ENCODE measurements at regions not wholly inside any gene's neighbourhood (a gene's known extent, or its start where the extent isn't known, plus 50 kb on each side); places are given as distances from the start of the nearest gene placed in this dataset.

DNA sequence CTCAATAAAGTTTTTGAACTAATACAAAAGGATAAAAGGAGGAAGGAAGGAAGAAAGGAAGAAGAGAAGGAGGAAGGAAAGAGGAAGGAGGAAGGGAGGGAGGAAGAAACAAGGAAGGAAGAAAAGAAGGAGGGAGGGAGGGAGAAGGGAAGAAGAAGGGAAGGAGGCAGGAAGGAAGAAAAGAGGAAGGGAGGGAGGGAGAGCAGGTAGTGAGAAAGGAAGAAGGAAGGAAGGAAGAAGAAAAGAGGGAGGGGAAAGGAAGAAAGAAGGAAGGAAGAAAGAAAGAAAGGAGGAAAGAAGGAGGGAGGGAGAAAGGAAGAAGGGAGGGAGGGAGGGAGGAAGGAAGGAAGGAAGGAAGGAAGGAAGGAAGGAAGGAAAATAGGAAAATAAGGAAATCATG, 263.8 kb upstream of the C16orf82 start:
- POLR2A ChIA-PET (ENCODE audit: low non-redundant PET): no interaction called here
- no TSS peak for BruUV-seq (replicated peaks)

DNA sequence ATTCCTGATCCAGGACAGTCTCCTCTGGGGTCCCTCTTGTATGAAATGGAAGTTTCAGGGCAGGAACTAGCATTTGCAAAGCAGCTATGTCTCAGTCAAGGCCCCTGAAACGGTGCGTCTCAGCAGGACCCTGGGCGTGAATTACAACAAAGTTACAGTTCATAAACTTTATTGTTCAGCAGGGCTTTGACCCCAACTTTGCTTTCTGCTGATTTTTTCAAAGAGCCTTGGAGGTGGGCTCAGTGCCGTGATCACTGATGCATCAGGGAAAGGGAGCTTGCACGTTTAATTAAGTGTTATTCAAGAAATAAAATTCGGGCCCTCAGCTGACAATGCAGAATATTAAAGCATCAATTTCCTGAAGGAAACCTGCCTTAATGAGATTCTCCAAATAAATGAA, 260.1 kb upstream of the C16orf82 start:
- H3K27ac ChIP-seq (ENCODE audit: low read depth, low read length, poor library complexity, severe bottlenecking): no peak overlapping the region
- intact Hi-C loops (cut with micrococcal nuclease; ENCODE audit: unreplicated experiment): no loop called here
- no peak for TF ChIP-seq EZH2 (IDR thresholded peaks at IDR 0.05; ENCODE audit: borderline replicate concordance, low read depth, low read length, poor library complexity, severe bottlenecking)
- TF ChIP-seq, protein P1, sequence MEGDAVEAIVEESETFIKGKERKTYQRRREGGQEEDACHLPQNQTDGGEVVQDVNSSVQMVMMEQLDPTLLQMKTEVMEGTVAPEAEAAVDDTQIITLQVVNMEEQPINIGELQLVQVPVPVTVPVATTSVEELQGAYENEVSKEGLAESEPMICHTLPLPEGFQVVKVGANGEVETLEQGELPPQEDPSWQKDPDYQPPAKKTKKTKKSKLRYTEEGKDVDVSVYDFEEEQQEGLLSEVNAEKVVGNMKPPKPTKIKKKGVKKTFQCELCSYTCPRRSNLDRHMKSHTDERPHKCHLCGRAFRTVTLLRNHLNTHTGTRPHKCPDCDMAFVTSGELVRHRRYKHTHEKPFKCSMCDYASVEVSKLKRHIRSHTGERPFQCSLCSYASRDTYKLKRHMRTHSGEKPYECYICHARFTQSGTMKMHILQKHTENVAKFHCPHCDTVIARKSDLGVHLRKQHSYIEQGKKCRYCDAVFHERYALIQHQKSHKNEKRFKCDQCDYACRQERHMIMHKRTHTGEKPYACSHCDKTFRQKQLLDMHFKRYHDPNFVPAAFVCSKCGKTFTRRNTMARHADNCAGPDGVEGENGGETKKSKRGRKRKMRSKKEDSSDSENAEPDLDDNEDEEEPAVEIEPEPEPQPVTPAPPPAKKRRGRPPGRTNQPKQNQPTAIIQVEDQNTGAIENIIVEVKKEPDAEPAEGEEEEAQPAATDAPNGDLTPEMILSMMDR (conservative IDR thresholded peaks at IDR 0.05; ENCODE audit: low read depth, low read length): no peak
- CTCF ChIA-PET: no interaction called here
- no peak for DNase-seq (ENCODE audit: low spot score)
- no TSS peak for BruUV-seq (replicated peaks)
- no peaks in the 10 kb centered on the region for H3K4me1 ChIP-seq (ENCODE audit: insufficient read depth, low read length, poor library complexity, severe bottlenecking)
- H3K9me3 ChIP-seq (ENCODE audit: low read depth, low read length, poor library complexity, severe bottlenecking): no peaks in the 10 kb centered on the region
- peaks cover 5% of the 10 kb centered on the region for H3K27me3 ChIP-seq (replicated peaks; ENCODE audit: insufficient read depth, low read depth, low read length, poor library complexity)
- H3K4me3 ChIP-seq (ENCODE audit: low read depth, low read length, poor library complexity, severe bottlenecking): no peak overlapping the region
- H3K36me3 ChIP-seq (ENCODE audit: insufficient read depth, low read length, poor library complexity, severe bottlenecking): no peaks in the 10 kb centered on the region
- POLR2A ChIA-PET (ENCODE audit: low non-redundant PET): no interaction called here

More for the DNA sequence above, 263.8 kb upstream of the C16orf82 start:
- Histone ChIP-seq H3K27me3 (replicated peaks; ENCODE audit: insufficient read depth, low read depth, low read length, poor library complexity) (no peaks in the 10 kb centered on the region), H3K4me3 (ENCODE audit: low read depth, low read length, poor library complexity, severe bottlenecking) (no peak overlapping the region), H3K9me3 (ENCODE audit: low read depth, low read length, poor library complexity, severe bottlenecking) (no peaks in the 10 kb centered on the region), H3K27ac (ENCODE audit: low read depth, low read length, poor library complexity, severe bottlenecking) (no peak overlapping the region), H3K36me3 (ENCODE audit: insufficient read depth, low read length, poor library complexity, severe bottlenecking) (no peaks in the 10 kb centered on the region), H3K4me1 (ENCODE audit: insufficient read depth, low read length, poor library complexity, severe bottlenecking) (no peaks in the 10 kb centered on the region)
- TF ChIP-seq, protein P1 (conservative IDR thresholded peaks at IDR 0.05; ENCODE audit: low read depth, low read length): no peak
- TF ChIP-seq EZH2 (IDR thresholded peaks at IDR 0.05; ENCODE audit: borderline replicate concordance, low read depth, low read length, poor library complexity, severe bottlenecking): no peak
- intact Hi-C loops (cut with micrococcal nuclease; ENCODE audit: unreplicated experiment): no loop called here
- DNase-seq (ENCODE audit: low spot score): no peak
- CTCF ChIA-PET: interaction anchor here (0.6 kb wide), 1 partner anchor 31 kb away, joined by 3 read pairs; no protein-coding TSS in a partner anchor

DNA sequence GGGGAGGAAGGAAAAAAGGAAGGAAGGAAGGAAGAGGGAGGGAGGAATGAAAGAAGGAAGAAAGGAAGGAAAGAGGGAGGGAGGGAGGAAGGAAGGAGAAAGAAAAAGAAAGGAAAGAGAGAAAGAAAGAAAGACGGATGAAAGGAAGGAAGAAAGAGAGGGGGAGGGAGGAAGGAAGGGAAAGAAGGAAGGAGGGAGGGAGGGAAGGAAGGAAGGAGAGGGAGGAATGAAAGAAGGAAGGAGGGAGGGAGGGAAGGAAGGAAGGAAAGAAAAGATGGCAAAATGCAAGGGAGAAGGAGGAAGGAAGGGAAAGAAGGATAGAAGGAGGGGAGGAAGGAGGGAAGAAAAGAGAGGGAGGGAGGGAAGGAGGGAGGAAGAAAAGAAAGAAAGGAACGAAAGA, 257.3 kb upstream of the C16orf82 start:
- ChIA-PET POLR2A (ENCODE audit: low non-redundant PET) (no interaction called here), CTCF (no interaction called here)
- no peaks in the 10 kb centered on the region for H3K36me3 ChIP-seq (ENCODE audit: insufficient read depth, low read length, poor library complexity, severe bottlenecking)
- H3K4me1 ChIP-seq (ENCODE audit: insufficient read depth, low read length, poor library complexity, severe bottlenecking): no peaks in the 10 kb centered on the region
- H3K9me3 ChIP-seq (ENCODE audit: low read depth, low read length, poor library complexity, severe bottlenecking): peaks cover 5% of the 10 kb centered on the region
- H3K27ac ChIP-seq (ENCODE audit: low read depth, low read length, poor library complexity, severe bottlenecking): no peak overlapping the region
- intact Hi-C loops (cut with micrococcal nuclease; ENCODE audit: unreplicated experiment): no loop called here
- peaks cover 5% of the 10 kb centered on the region for H3K27me3 ChIP-seq (replicated peaks; ENCODE audit: insufficient read depth, low read depth, low read length, poor library complexity)
- H3K4me3 ChIP-seq (ENCODE audit: low read depth, low read length, poor library complexity, severe bottlenecking): no peak overlapping the region
- TF ChIP-seq, protein P1 (conservative IDR thresholded peaks at IDR 0.05; ENCODE audit: low read depth, low read length): no peak
- no peak for TF ChIP-seq EZH2 (IDR thresholded peaks at IDR 0.05; ENCODE audit: borderline replicate concordance, low read depth, low read length, poor library complexity, severe bottlenecking)
- BruUV-seq (replicated peaks): no TSS peak
- no peak for DNase-seq (ENCODE audit: low spot score)
